IMR-90 (cell line): ENCODE measurements at regions not wholly inside any gene's neighbourhood (a gene's known extent, or its start where the extent isn't known, plus 50 kb on each side); places are given as distances from the start of the nearest gene placed in this dataset.

Source experiments
- ATAC-seq: fragments of 200-7000 bp; cut with Tn5 transposase; 2 replicates; pipeline ENCODE4 v1.9.1; 2020; ENCODE audit warnings: low read depth, mild to moderate bottlenecking, moderate library complexity
- BruUV-seq: library from RNA; stranded (reverse); fragments of 400-500 nt; replicated peaks from 2 replicates; lab custom pipeline; 2021; lab: Mats Ljungman, UMichigan
- CTCF ChIA-PET: fragments of 300-600 bp; formaldehyde crosslinking; extraction: SDS; loops from one replicate; lab custom pipeline; 2021; ENCODE audit warnings: antibody characterized with exemption; lab: Yijun Ruan, JAX
- POLR2A ChIA-PET: fragments of 300-600 bp; sonication (Branson Sonifier 250); formaldehyde crosslinking; loops from one replicate; lab custom pipeline; 2022; ENCODE audit warnings: antibody characterized with exemption; ENCODE audit not compliant: unreplicated experiment; lab: Charles Lee
- DNase-seq: peaks from one replicate; pipeline ENCODE4 v3.0.0; 2013
- H2AFZ ChIP-seq: replicated peaks from 2 replicates; pipeline ENCODE3; 2013; ENCODE audit warnings: low read length, mild to moderate bottlenecking; ENCODE audit not compliant: poor library complexity
- H2AK5ac ChIP-seq: 2 replicates; pipeline ENCODE4 v1.6.1; 2013; ENCODE audit warnings: low read depth, low read length, inconsistent platforms
- H2AK9ac ChIP-seq: replicated peaks from 2 replicates; pipeline ENCODE3; 2013; ENCODE audit warnings: mild to moderate bottlenecking, low read depth, low read length, moderate library complexity; ENCODE audit not compliant: poor library complexity
- H2BK120ac ChIP-seq: 2 replicates; pipeline ENCODE4 v1.6.1; 2013; ENCODE audit warnings: low read depth, low read length, inconsistent platforms
- H2BK15ac ChIP-seq: 3 replicates; pipeline ENCODE4 v1.6.1; 2013; ENCODE audit warnings: low read depth, low read length, inconsistent platforms
- H2BK20ac ChIP-seq: 2 replicates; pipeline ENCODE4 v1.6.1; 2013; ENCODE audit warnings: low read depth, mild to moderate bottlenecking, inconsistent platforms, low read length, moderate library complexity
- H2BK5ac ChIP-seq: 2 replicates; pipeline ENCODE4 v1.6.1; 2013; ENCODE audit warnings: mild to moderate bottlenecking, low read depth, low read length, inconsistent platforms; ENCODE audit not compliant: poor library complexity, severe bottlenecking
- H3K14ac ChIP-seq: replicated peaks from 2 replicates; pipeline ENCODE4 v1.6.1; 2013; ENCODE audit warnings: low read depth, low read length, inconsistent platforms
- H3K18ac ChIP-seq: 2 replicates; pipeline ENCODE4 v1.6.1; 2013; ENCODE audit warnings: low read depth, low read length, control low read depth
- H3K23ac ChIP-seq: 2 replicates; pipeline ENCODE4 v1.6.1; 2013; ENCODE audit warnings: low read depth, low read length, inconsistent platforms
- H3K27ac ChIP-seq: 2 replicates; pipeline ENCODE4 v1.5.1; 2013; ENCODE audit warnings: mild to moderate bottlenecking, control low read depth, low read length; ENCODE audit not compliant: insufficient read depth
- H3K27me3 ChIP-seq: 2 replicates; pipeline ENCODE4 v1.6.1; 2013; ENCODE audit warnings: low read length; ENCODE audit not compliant: control insufficient read depth, insufficient read depth
- H3K36me3 ChIP-seq: 2 replicates; pipeline ENCODE4 v1.6.1; 2013; ENCODE audit warnings: low read length, mixed read lengths; ENCODE audit not compliant: control insufficient read depth, insufficient read depth
- H3K4ac ChIP-seq: 2 replicates; pipeline ENCODE4 v1.6.1; 2013; ENCODE audit warnings: low read depth, low read length, inconsistent platforms
- H3K4me1 ChIP-seq: 2 replicates; pipeline ENCODE4 v1.6.1; 2013; ENCODE audit warnings: low read length, mixed read lengths; ENCODE audit not compliant: control insufficient read depth, insufficient read depth
- H3K4me2 ChIP-seq: 2 replicates; pipeline ENCODE4 v1.6.1; 2013; ENCODE audit warnings: low read depth, mild to moderate bottlenecking, control low read depth, low read length, moderate library complexity
- H3K4me3 ChIP-seq: 2 replicates; pipeline ENCODE4 v1.5.1; 2013; ENCODE audit warnings: low read depth, mild to moderate bottlenecking, control low read depth, low read length, moderate library complexity; ENCODE audit not compliant: insufficient read depth
- H3K56ac ChIP-seq: 2 replicates; pipeline ENCODE4 v1.6.1; 2013; ENCODE audit warnings: low read length, inconsistent platforms; ENCODE audit not compliant: insufficient read depth; ENCODE audit errors: extremely low read depth
- H3K79me1 ChIP-seq, 2 experiments: 2 replicates each; pipeline ENCODE4 v1.6.1; 2013; ENCODE audit warnings: low read length in 2 of 2, inconsistent platforms in 1 of 2, low read depth in 1 of 2
- H3K9ac ChIP-seq: 2 replicates; pipeline ENCODE4 v1.6.1; 2013; ENCODE audit warnings: low read depth, low read length, control low read depth
- H3K9me1 ChIP-seq: 2 replicates; pipeline ENCODE4 v1.6.1; 2013; ENCODE audit warnings: low read length, inconsistent platforms; ENCODE audit not compliant: insufficient read depth
- H3K9me3 ChIP-seq: 2 replicates; pipeline ENCODE4 v1.6.1; 2013; ENCODE audit warnings: low read length; ENCODE audit not compliant: control insufficient read depth, insufficient read depth
- H4K20me1 ChIP-seq: 2 replicates; pipeline ENCODE4 v1.6.1; 2013; ENCODE audit warnings: low read length, inconsistent platforms; ENCODE audit not compliant: insufficient read depth
- H4K5ac ChIP-seq: 2 replicates; pipeline ENCODE4 v1.6.1; 2013; ENCODE audit warnings: mild to moderate bottlenecking, low read depth, low read length, control low read depth
- H4K8ac ChIP-seq, 2 experiments: 2 replicates each; pipeline ENCODE4 v1.6.1; 2013; ENCODE audit warnings: low read depth in 2 of 2, low read length in 2 of 2, control low read depth in 1 of 2, inconsistent platforms in 1 of 2
- H4K91ac ChIP-seq: 2 replicates; pipeline ENCODE4 v1.6.1; 2013; ENCODE audit warnings: low read depth, low read length, inconsistent platforms; ENCODE audit not compliant: insufficient read depth
- CEBPB ChIP-seq: IDR thresholded peaks from 2 replicates; pipeline ENCODE4 v1.6.1; 2012; ENCODE audit warnings: low read depth, low read length, improper control_type of control experiment
- FOS ChIP-seq: fragments of 150-350 bp; IDR thresholded peaks from 2 replicates; pipeline ENCODE4 v1.6.1; 2016; ENCODE audit warnings: low read depth, low read length
- MAFK ChIP-seq: IDR thresholded peaks from 2 replicates; pipeline ENCODE4 v1.6.1; 2012; ENCODE audit warnings: low read depth, low read length, improper control_type of control experiment
- MAZ ChIP-seq: IDR thresholded peaks from 2 replicates; pipeline ENCODE4 v1.6.1; 2012; ENCODE audit warnings: low read depth, mild to moderate bottlenecking, low read length, improper control_type of control experiment, moderate library complexity, borderline replicate concordance
- POLR2A ChIP-seq: IDR thresholded peaks from 2 replicates; pipeline ENCODE4 v1.6.1; 2012; ENCODE audit warnings: mild to moderate bottlenecking, low read depth, low read length
- RAD21 ChIP-seq: IDR thresholded peaks from 2 replicates; pipeline ENCODE4 v1.6.1; 2012; ENCODE audit warnings: low read length, improper control_type of control experiment
- RCOR1 ChIP-seq: IDR thresholded peaks from 2 replicates; pipeline ENCODE4 v1.6.1; 2012; ENCODE audit warnings: mild to moderate bottlenecking, low read length, improper control_type of control experiment; ENCODE audit not compliant: insufficient replicate concordance
- RFX5 ChIP-seq: IDR thresholded peaks from 2 replicates; pipeline ENCODE4 v1.8.0; 2012; ENCODE audit warnings: low read depth, mild to moderate bottlenecking, low read length, moderate library complexity
- SMC3 ChIP-seq: fragments of 150-350 bp; IDR thresholded peaks from 2 replicates; pipeline ENCODE4 v1.6.1; 2016; ENCODE audit warnings: low read depth, mild to moderate bottlenecking, antibody characterized with exemption, low read length, moderate library complexity
- WGBS, 2 experiments: methylation state at CpG; one replicate each; pipeline versions ENCODE4 v1.1.5 to v1.1.7; 2013; ENCODE audit warnings: missing lambda C conversion rate in 2 of 2; ENCODE audit not compliant: insufficient read length in 1 of 2; ENCODE audit errors: extremely low coverage in 2 of 2; 5-methylcytosine and 5-hydroxymethylcytosine counted together
- dilution Hi-C: fragments of 300-500 bp; cut with HindIII; formaldehyde crosslinking; loops from one replicate; pipeline ENCODE4 v1.14.3; 2018; ENCODE audit warnings: low sequenced_read_pairs; ENCODE audit not compliant: unreplicated experiment
- in situ Hi-C: fragments of 300-500 bp; cut with MboI; formaldehyde crosslinking; loops from 3 replicates; pipeline ENCODE4 v1.14.3; 2019; ENCODE audit warnings: low sequenced_read_pairs, inconsistent platforms, mixed read lengths
- intact Hi-C: fragments of 100-400 bp; cut with micrococcal nuclease; formaldehyde crosslinking; loops from 2 replicates; pipeline ENCODE4 v1.10.0; 2022
- TF ChIP-seq, protein P1 (sequence below): conservative IDR thresholded peaks from 2 replicates; pipeline ENCODE4 v1.5.1; 2012; ENCODE audit warnings: mild to moderate bottlenecking, low read depth, low read length, improper control_type of control experiment
- TF ChIP-seq, protein P2 (sequence below): fragments of 150-350 bp; IDR thresholded peaks from 2 replicates; pipeline ENCODE4 v1.6.1; 2016; ENCODE audit warnings: low read depth, mild to moderate bottlenecking, low read length, moderate library complexity, borderline replicate concordance

DNA sequence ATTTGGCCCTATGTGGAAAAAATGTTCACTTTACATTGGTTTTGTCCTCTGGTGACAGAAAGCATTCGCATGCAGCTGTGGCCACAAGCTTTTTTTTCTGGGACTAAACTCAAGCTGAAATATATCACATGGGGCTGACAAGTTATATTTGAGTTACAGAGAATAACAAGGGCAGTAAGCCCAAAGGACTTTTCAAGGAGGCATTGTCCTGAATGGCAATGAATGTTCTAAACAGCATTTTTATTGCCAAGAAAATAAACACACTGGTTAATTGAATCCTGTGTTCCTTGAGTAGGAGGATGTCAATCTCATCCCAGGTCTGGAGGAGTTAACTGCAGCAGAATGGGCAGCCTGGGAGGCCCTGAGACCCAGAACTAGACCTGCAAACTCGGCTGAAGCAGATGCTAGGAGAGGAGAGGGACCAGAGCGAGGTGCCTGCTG is 114.5 kb downstream of the COPRS start:
- Histone ChIP-seq H3K36me3 (no peaks in the 10 kb centered on the region), H3K4ac (peak overlapping the region; percentile 51; the same call in 1 of the 2 replicates), H3K4me3 (no peak overlapping the region), H4K8ac (peak overlapping the region in 1 of 2 experiments; percentile 41; a peak in 2 of 4 replicates), H4K91ac (peak overlapping the region; percentile 20; the same call in 1 of the 2 replicates), H3K23ac (peak overlapping the region; percentile 65), H3K9me1 (peaks cover 18% of the 10 kb centered on the region), H3K18ac (peak overlapping the region; percentile 74), H3K9me3 (no peaks in the 10 kb centered on the region), H2BK120ac (peak overlapping the region; percentile 63; the same call in 1 of the 2 replicates), H2BK15ac (peak overlapping the region; percentile 35; the same call in 1 of the 3 replicates), H3K14ac (peak overlapping the region; percentile 47; the same call in 1 of the 2 replicates), H3K56ac (peak overlapping the region; percentile 39; the same call in 1 of the 2 replicates), H2AK5ac (peak overlapping the region; percentile 76; the same call in 1 of the 2 replicates), H2BK20ac (peak overlapping the region; percentile 72; the same call in 1 of the 2 replicates), H3K79me1 (no peaks in the 10 kb centered on the region), H4K20me1 (no peaks in the 10 kb centered on the region), H3K9ac (no peak overlapping the region), H3K4me2 (0 out of 2 replicates have a peak overlapping the region, but pooled peaks have one; percentile 23), H2AK9ac (no peak overlapping the region), H3K27ac (peak overlapping the region; percentile 6; the same call in 1 of the 2 replicates), H3K27me3 (no peaks in the 10 kb centered on the region), H4K5ac (peak overlapping the region; percentile 52), H3K4me1 (peaks cover 32% of the 10 kb centered on the region), H2AFZ (peak overlapping the region; percentile 76), H2BK5ac (peak overlapping the region; percentile 35)
- ChIA-PET CTCF (interaction anchor here (1.0 kb wide), 1 partner anchor 20 kb away, joined by 3 read pairs; no protein-coding TSS in a partner anchor), POLR2A (interaction anchor here (0.6 kb wide), 1 partner anchor 138 kb away, joined by 4 read pairs; no protein-coding TSS in a partner anchor)
- dilution Hi-C loops, result no loop called here
- no TSS peak for BruUV-seq
- intact Hi-C loops, result loop anchor here (5.0 kb wide), 2 partner anchors 78 to 187 kb away; no protein-coding TSS in a partner anchor
- in situ Hi-C loops, result no loop called here
- DNase-seq (no peak), ATAC-seq (no peak)
- 40% methylated on average over 1 of the region's 3 CpGs; no CpG with 5 or more reads in 1 of the 2 experiments for WGBS, 2 experiments
- TF ChIP-seq MAZ, result no peak
- TF ChIP-seq, protein P1, sequence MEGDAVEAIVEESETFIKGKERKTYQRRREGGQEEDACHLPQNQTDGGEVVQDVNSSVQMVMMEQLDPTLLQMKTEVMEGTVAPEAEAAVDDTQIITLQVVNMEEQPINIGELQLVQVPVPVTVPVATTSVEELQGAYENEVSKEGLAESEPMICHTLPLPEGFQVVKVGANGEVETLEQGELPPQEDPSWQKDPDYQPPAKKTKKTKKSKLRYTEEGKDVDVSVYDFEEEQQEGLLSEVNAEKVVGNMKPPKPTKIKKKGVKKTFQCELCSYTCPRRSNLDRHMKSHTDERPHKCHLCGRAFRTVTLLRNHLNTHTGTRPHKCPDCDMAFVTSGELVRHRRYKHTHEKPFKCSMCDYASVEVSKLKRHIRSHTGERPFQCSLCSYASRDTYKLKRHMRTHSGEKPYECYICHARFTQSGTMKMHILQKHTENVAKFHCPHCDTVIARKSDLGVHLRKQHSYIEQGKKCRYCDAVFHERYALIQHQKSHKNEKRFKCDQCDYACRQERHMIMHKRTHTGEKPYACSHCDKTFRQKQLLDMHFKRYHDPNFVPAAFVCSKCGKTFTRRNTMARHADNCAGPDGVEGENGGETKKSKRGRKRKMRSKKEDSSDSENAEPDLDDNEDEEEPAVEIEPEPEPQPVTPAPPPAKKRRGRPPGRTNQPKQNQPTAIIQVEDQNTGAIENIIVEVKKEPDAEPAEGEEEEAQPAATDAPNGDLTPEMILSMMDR, result no peak
- TF ChIP-seq RCOR1, result no peak
- no peak for TF ChIP-seq RAD21
- TF ChIP-seq, protein P2, sequence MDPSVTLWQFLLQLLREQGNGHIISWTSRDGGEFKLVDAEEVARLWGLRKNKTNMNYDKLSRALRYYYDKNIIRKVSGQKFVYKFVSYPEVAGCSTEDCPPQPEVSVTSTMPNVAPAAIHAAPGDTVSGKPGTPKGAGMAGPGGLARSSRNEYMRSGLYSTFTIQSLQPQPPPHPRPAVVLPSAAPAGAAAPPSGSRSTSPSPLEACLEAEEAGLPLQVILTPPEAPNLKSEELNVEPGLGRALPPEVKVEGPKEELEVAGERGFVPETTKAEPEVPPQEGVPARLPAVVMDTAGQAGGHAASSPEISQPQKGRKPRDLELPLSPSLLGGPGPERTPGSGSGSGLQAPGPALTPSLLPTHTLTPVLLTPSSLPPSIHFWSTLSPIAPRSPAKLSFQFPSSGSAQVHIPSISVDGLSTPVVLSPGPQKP, result no peak
- TF ChIP-seq POLR2A, result no peak
- no peak for TF ChIP-seq RFX5
- TF ChIP-seq CEBPB, result no peak
- no peak for TF ChIP-seq SMC3
- no peak for TF ChIP-seq MAFK
- TF ChIP-seq FOS, result no peak
